HL-60 (cell line): ENCODE measurements at regions not wholly inside any gene's neighbourhood (a gene's known extent, or its start where the extent isn't known, plus 50 kb on each side); places are given as distances from the start of the nearest gene placed in this dataset.

Experiments
- DNase-seq, 2 experiments: peaks; one replicate each; pipeline ENCODE4 v3.0.0-alpha.2; 2010 to 2020; ENCODE audit warnings: low read depth in 1 of 2, low spot score in 1 of 2
- H3K27ac ChIP-seq: fragments of 250-450 bp; sonication (Bioruptor Pico); replicated peaks from 2 replicates; pipeline ENCODE4 v1.5.1; 2020; ENCODE audit warnings: mild to moderate bottlenecking, moderate library complexity
- H3K27me3 ChIP-seq: fragments of 250-450 bp; sonication (Bioruptor Pico); 2 replicates; pipeline ENCODE4 v1.5.1; 2021; ENCODE audit warnings: mild to moderate bottlenecking, moderate library complexity; ENCODE audit not compliant: insufficient read depth, poor library complexity, severe bottlenecking
- H3K4me3 ChIP-seq: replicated peaks from 2 replicates; pipeline ENCODE4 v1.5.1; 2011; ENCODE audit warnings: mild to moderate bottlenecking, control low read depth, low read length; ENCODE audit not compliant: insufficient read depth
- GABPA ChIP-seq: IDR thresholded peaks from 2 replicates; pipeline ENCODE4 v1.6.1; 2012; ENCODE audit warnings: low read depth
- POLR2AphosphoS5 ChIP-seq: IDR thresholded peaks from 2 replicates; pipeline ENCODE4 v1.6.1; 2012; ENCODE audit warnings: low read depth
- SPI1 ChIP-seq: IDR thresholded peaks from 2 replicates; pipeline ENCODE4 v1.6.1; 2012; ENCODE audit warnings: low read depth, mild to moderate bottlenecking, borderline replicate concordance
- TF ChIP-seq, protein P1 (sequence below): IDR thresholded peaks from 2 replicates; pipeline ENCODE4 v1.6.1; 2012; ENCODE audit warnings: low read depth; ENCODE audit not compliant: insufficient replicate concordance
- TF ChIP-seq, protein P2 (sequence below): IDR thresholded peaks from one replicate; pipeline ENCODE4 v1.5.1; 2011; ENCODE audit warnings: low read length, control low read depth, inconsistent platforms; ENCODE audit not compliant: insufficient read depth

DNA sequence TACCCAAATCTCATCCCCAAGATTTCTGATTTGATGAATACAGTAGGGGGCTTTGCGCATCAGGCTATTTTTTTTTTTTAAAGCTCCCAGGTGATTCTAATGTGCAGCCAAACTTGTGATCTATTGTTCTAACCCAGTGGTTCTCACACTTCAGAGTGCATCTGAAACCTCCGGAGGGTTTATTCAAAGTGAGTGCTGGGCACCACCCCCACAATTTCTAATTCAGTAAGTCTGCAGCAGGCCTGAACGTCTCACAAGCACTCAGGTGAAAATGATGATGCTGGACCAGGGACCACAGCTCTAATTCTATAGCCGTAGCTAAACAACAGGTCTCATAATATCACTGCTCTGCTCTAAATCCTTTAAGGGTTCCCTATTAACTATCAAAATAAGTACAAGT, 211.4 kb downstream of the FMR1NB start:
- Histone ChIP-seq H3K27ac (no peak overlapping the region), H3K27me3 (no peaks in the 10 kb centered on the region), H3K4me3 (no peak overlapping the region)
- DNase-seq = no peak
- TF ChIP-seq SPI1 (no peak), POLR2AphosphoS5 (no peak), GABPA (no peak)
- TF ChIP-seq, protein P1, sequence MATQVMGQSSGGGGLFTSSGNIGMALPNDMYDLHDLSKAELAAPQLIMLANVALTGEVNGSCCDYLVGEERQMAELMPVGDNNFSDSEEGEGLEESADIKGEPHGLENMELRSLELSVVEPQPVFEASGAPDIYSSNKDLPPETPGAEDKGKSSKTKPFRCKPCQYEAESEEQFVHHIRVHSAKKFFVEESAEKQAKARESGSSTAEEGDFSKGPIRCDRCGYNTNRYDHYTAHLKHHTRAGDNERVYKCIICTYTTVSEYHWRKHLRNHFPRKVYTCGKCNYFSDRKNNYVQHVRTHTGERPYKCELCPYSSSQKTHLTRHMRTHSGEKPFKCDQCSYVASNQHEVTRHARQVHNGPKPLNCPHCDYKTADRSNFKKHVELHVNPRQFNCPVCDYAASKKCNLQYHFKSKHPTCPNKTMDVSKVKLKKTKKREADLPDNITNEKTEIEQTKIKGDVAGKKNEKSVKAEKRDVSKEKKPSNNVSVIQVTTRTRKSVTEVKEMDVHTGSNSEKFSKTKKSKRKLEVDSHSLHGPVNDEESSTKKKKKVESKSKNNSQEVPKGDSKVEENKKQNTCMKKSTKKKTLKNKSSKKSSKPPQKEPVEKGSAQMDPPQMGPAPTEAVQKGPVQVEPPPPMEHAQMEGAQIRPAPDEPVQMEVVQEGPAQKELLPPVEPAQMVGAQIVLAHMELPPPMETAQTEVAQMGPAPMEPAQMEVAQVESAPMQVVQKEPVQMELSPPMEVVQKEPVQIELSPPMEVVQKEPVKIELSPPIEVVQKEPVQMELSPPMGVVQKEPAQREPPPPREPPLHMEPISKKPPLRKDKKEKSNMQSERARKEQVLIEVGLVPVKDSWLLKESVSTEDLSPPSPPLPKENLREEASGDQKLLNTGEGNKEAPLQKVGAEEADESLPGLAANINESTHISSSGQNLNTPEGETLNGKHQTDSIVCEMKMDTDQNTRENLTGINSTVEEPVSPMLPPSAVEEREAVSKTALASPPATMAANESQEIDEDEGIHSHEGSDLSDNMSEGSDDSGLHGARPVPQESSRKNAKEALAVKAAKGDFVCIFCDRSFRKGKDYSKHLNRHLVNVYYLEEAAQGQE = no peak
- TF ChIP-seq, protein P2, sequence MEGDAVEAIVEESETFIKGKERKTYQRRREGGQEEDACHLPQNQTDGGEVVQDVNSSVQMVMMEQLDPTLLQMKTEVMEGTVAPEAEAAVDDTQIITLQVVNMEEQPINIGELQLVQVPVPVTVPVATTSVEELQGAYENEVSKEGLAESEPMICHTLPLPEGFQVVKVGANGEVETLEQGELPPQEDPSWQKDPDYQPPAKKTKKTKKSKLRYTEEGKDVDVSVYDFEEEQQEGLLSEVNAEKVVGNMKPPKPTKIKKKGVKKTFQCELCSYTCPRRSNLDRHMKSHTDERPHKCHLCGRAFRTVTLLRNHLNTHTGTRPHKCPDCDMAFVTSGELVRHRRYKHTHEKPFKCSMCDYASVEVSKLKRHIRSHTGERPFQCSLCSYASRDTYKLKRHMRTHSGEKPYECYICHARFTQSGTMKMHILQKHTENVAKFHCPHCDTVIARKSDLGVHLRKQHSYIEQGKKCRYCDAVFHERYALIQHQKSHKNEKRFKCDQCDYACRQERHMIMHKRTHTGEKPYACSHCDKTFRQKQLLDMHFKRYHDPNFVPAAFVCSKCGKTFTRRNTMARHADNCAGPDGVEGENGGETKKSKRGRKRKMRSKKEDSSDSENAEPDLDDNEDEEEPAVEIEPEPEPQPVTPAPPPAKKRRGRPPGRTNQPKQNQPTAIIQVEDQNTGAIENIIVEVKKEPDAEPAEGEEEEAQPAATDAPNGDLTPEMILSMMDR = no peak

DNA sequence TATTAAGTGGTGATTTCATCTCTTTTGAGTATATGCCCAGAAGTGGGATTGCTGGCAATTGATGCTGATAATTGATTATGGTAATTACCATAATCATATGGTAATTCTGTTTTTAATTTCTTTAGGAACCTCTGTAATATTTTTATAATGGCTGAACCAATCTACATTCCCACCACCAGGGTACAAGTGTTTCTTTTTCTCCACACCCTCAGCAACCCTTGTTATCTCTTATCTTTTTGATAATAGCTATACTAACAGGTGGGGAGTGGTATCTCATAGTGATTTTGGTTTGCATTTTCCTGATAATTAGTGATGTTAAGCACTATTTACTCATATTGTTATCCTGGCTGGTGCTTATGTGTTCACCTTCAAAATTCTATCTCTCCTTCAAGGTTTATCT, 212.6 kb downstream of the FMR1NB start:
- Histone ChIP-seq H3K4me3 (no peak overlapping the region), H3K27ac (no peak overlapping the region), H3K27me3 (no peaks in the 10 kb centered on the region)
- no peak for DNase-seq
- TF ChIP-seq GABPA = no peak

DNA sequence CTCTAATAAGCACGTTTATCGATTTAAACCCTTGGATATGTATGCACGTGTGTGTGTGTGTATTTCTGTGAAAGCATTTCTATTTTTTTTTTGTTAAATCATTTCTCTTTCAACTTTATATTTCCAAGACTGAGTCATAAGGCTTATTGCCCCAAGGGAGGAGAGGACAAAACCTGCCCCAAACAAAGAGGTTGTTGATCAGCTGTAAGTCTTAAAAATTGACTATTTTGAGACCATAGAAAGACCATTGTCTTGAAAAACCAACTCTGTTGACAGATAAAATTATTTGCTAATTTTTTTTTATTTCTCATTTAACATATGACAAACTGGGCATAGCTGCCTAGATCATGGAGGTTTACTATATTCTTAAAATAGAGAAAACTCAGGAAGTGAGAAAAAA, 222.4 kb downstream of the FMR1NB start:
- no peak for DNase-seq
- TF ChIP-seq GABPA = no peak
- no peak for TF ChIP-seq POLR2AphosphoS5
- TF ChIP-seq SPI1 = no peak
- TF ChIP-seq, protein P1 = no peak
- TF ChIP-seq, protein P2 = no peak
- H3K27me3 ChIP-seq = no peaks in the 10 kb centered on the region
- no peak overlapping the region for H3K4me3 ChIP-seq
- no peak overlapping the region for H3K27ac ChIP-seq

DNA sequence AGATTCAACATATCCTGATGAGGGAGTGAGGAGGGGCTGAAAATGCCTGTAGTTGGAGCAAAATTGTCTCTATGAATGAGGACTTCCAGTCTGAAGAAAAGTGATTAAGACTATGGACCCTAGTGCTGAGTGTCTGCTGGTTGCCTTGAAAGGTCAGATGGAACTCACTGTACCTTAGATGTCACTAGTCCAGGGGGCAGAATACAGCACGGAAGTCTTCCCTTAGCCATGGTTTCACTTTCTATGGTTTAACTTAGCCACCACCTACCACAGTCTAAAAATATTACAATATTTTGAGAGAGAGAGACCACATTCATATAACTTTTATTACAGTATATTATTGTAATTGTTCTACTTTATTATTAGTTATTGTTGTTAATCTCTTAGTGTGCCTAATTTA, 223.1 kb downstream of the FMR1NB start:
- Histone ChIP-seq H3K4me3 (no peak overlapping the region), H3K27ac (no peak overlapping the region), H3K27me3 (no peaks in the 10 kb centered on the region)
- DNase-seq = no peak
- TF ChIP-seq SPI1 (no peak), GABPA (no peak), POLR2AphosphoS5 (no peak)
- TF ChIP-seq, protein P2 = no peak
- TF ChIP-seq, protein P1 = no peak
